ENCODE measurements at regions not wholly inside any gene's neighbourhood (a gene's known extent, or its start where the extent isn't known, plus 50 kb on each side); places are given as distances from the start of the nearest gene placed in this dataset.

- TF ChIP-seq CTCF (CRISPR knock-in tag; IDR thresholded peaks at IDR 0.05) (no peak), ZNF136 (CRISPR knock-in tag; IDR thresholded peaks at IDR 0.05; ENCODE audit: low read depth) (no peak), UBTF (CRISPR knock-in tag; IDR thresholded peaks at IDR 0.05) (no peak), MIER3 (CRISPR knock-in tag; IDR thresholded peaks at IDR 0.05; ENCODE audit: borderline replicate concordance) (peak; percentile 16; the same call in 1 of the 2 replicates), ZNF883 (CRISPR knock-in tag; IDR thresholded peaks at IDR 0.05; ENCODE audit: not compliant biosample characterization) (no peak), MAX (IDR thresholded peaks at IDR 0.05) (peak; percentile 59), FOXP4 (CRISPR knock-in tag; IDR thresholded peaks at IDR 0.05) (no peak), DMTF1 (CRISPR knock-in tag; IDR thresholded peaks at IDR 0.05) (no peak), GMEB2 (CRISPR knock-in tag; IDR thresholded peaks at IDR 0.05; ENCODE audit: low read depth) (no peak), MIER2 (CRISPR knock-in tag; IDR thresholded peaks at IDR 0.05) (no peak), HNRNPL (IDR thresholded peaks at IDR 0.05; ENCODE audit: low read depth, low read length) (no peak), ZNF687 (CRISPR knock-in tag; IDR thresholded peaks at IDR 0.05) (peak; percentile 14; the same call in 1 of the 2 replicates), ZNF572 (CRISPR knock-in tag; IDR thresholded peaks at IDR 0.05) (no peak), SALL1 (CRISPR knock-in tag; IDR thresholded peaks at IDR 0.05) (peak; percentile 75)
Measured at GRCh38 chr20:17796091-17796563, 96.4 kb downstream of the BANF2 start (continued).

Data from HepG2 (cell line).